ENCODE measurements at regions not wholly inside any gene's neighbourhood (a gene's known extent, or its start where the extent isn't known, plus 50 kb on each side); places are given as distances from the start of the nearest gene placed in this dataset.

- no peak for DNase-seq (ENCODE audit: low spot score)
- in situ Hi-C loops (cut with MboI; ENCODE audit: low sequenced_read_pairs, unreplicated experiment): no loop called here
These were observed 206.4 kb upstream of the IL12B start for GRCh38 chr5:159536646-159537045.

GRCh38 chr5:159539678-159540077, 209.4 kb upstream of the IL12B start:
- in situ Hi-C loops (cut with MboI; ENCODE audit: low sequenced_read_pairs, unreplicated experiment): no loop called here
- no peak for DNase-seq (ENCODE audit: low spot score)
- no peak for TF ChIP-seq CTCF (IDR thresholded peaks at IDR 0.05; ENCODE audit: borderline replicate concordance, control extremely low read depth, extremely low read depth, insufficient read depth, missing control alignments)

More at GRCh38 chr5:159536646-159537045, 206.4 kb upstream of the IL12B start:
- no peak for TF ChIP-seq CTCF (IDR thresholded peaks at IDR 0.05; ENCODE audit: borderline replicate concordance, control extremely low read depth, extremely low read depth, insufficient read depth, missing control alignments)

GRCh38 chr5:159543326-159543725, 213.0 kb upstream of the IL12B start:
- no peak for TF ChIP-seq CTCF (IDR thresholded peaks at IDR 0.05; ENCODE audit: borderline replicate concordance, control extremely low read depth, extremely low read depth, insufficient read depth, missing control alignments)
- in situ Hi-C loops (cut with MboI; ENCODE audit: low sequenced_read_pairs, unreplicated experiment): no loop called here
- no peak for DNase-seq (ENCODE audit: low spot score)

- in situ Hi-C loops (cut with MboI; ENCODE audit: low sequenced_read_pairs, unreplicated experiment): no loop called here
- no peak for DNase-seq (ENCODE audit: low spot score)
- TF ChIP-seq CTCF (IDR thresholded peaks at IDR 0.05; ENCODE audit: borderline replicate concordance, control extremely low read depth, extremely low read depth, insufficient read depth, missing control alignments): no peak
These were observed 214.9 kb upstream of the IL12B start for GRCh38 chr5:159545156-159545555.

GRCh38 chr5:159547466-159548195, 217.3 kb upstream of the IL12B start:
- in situ Hi-C loops (cut with MboI; ENCODE audit: low sequenced_read_pairs, unreplicated experiment): no loop called here
- TF ChIP-seq CTCF (IDR thresholded peaks at IDR 0.05; ENCODE audit: borderline replicate concordance, control extremely low read depth, extremely low read depth, insufficient read depth, missing control alignments): no peak
- no peak for DNase-seq (ENCODE audit: low spot score)

- TF ChIP-seq CTCF (IDR thresholded peaks at IDR 0.05; ENCODE audit: borderline replicate concordance, control extremely low read depth, extremely low read depth, insufficient read depth, missing control alignments): no peak
- no peak for DNase-seq (ENCODE audit: low spot score)
- in situ Hi-C loops (cut with MboI; ENCODE audit: low sequenced_read_pairs, unreplicated experiment): no loop called here
These were observed 218.2 kb upstream of the IL12B start for GRCh38 chr5:159548517-159548916.

Measured in GM13976 (cell line).